Heart left ventricle (tissue), 16 donors: ENCODE measurements at regions not wholly inside any gene's neighbourhood (a gene's known extent, or its start where the extent isn't known, plus 50 kb on each side); places are given as distances from the start of the nearest gene placed in this dataset.

Source experiments
- ATAC-seq, 4 donors: fragments of 200-7000 bp; cut with Tn5 transposase; one replicate each; pipeline ENCODE4 v1.9.1; 2020 to 2022; ENCODE audit warnings: moderate library complexity in 4 of 4, mild to moderate bottlenecking in 3 of 4, moderate number of reproducible peaks in 1 of 4
- DNase-seq, 5 donors: peaks; one replicate each; pipeline ENCODE4 v3.0.0-alpha.2; 2020
- H3K27ac ChIP-seq, 12 donors: fragments of 200-600 bp; sonication (generic) in 4 of 12; one replicate each; pipeline versions ENCODE4 v1.5.0 to v1.8.0; 2016 to 2022; ENCODE audit warnings: mild to moderate bottlenecking in 2 of 12
- H3K27me3 ChIP-seq, 9 donors: fragments of 200-600 bp; sonication (generic) in 2 of 9; one replicate each; pipeline versions ENCODE4 v1.5.1 to v1.8.0; 2016 to 2022; ENCODE audit warnings: mild to moderate bottlenecking in 3 of 9
- H3K36me3 ChIP-seq, 9 donors: fragments of 200-600 bp; sonication (generic) in 2 of 9; one replicate each; pipeline versions ENCODE4 v1.5.0 to v1.8.0; 2018 to 2022; ENCODE audit warnings: mild to moderate bottlenecking in 2 of 9
- H3K4me1 ChIP-seq, 12 donors: fragments of 200-600 bp; sonication (generic) in 4 of 12; one replicate each; pipeline versions ENCODE4 v1.5.0 to v1.8.0; 2016 to 2022; ENCODE audit warnings: mild to moderate bottlenecking in 3 of 12
- H3K4me3 ChIP-seq, 12 donors: fragments of 200-600 bp; sonication (generic) in 4 of 12; one replicate each; pipeline versions ENCODE4 v1.5.0 to v1.8.0; 2017 to 2022; ENCODE audit warnings: mild to moderate bottlenecking in 9 of 12, moderate library complexity in 4 of 12
- H3K9me3 ChIP-seq, 12 donors: fragments of 200-600 bp; sonication (generic) in 4 of 12; one replicate each; pipeline versions ENCODE4 v1.5.0 to v1.8.0; 2016 to 2022; ENCODE audit warnings: mild to moderate bottlenecking in 1 of 12
- POLR2A ChIP-seq, 2 donors: fragments of 450-650 bp; IDR thresholded peaks; one replicate each; pipeline ENCODE4 v1.6.1; 2017; ENCODE audit warnings: antibody characterized with exemption in 2 of 2, mild to moderate bottlenecking in 2 of 2, moderate library complexity in 2 of 2
- WGBS, 4 donors: extraction: QIAGEN DNeasy Blood & Tissue Kit in 2 of 4; methylation state at CpG; one replicate each; pipeline versions ENCODE4 v1.1.5 to v1.1.7; 2013 to 2018; 5-methylcytosine and 5-hydroxymethylcytosine counted together
- intact Hi-C, 10 donors: fragments of 100-400 bp; cut with DNase I; formaldehyde crosslinking; loops; one replicate each; pipeline versions ENCODE4 v1.11.1 to v1.14.2; 2022
- TF ChIP-seq, protein P1 (sequence below), 12 donors: fragments of 200-600 bp; sonication (generic) in 4 of 12; IDR thresholded peaks; one replicate each; pipeline versions ENCODE4 v1.5.0 to v1.8.0; 2018 to 2022; ENCODE audit warnings: antibody characterized with exemption in 12 of 12, mild to moderate bottlenecking in 5 of 12
- donor health status: ischemic (EF 13 %, LVEDD 7.1; RV severe dilation, severe dysfunction).
- donor health status: healthy with polysubstance abuse.
- donor health status: DM: no; HTN: yes; CAD: no.
- donor health status: DM: no; HTN: no; CAD: no.
- donor health status: ischemic (EF 25% LVEDD 6.9; RV normal size, moderate dysfunction).
- donor health status: ischemic (EF 25% LVEDD 5.7; RV mildly dilated, moderate dysfunction).
- donor health status: healthy.
- donor health status: DM: yes; HTN: yes; CAD: no.
- donor health status: ischemic (EF 35%, LVEDD 5.7; RV mildly dilated, moderate dysfunction).
- donor health status: nonischemic (EF 11% LVEDD 7.7; RV severe dilation, severe dysfunction).
- donor health status: DM: yes; HTN: yes; CAD: no.
- donor health status: PGD.
- donor health status: ischemic (EF 29% LVEDD 5.4; RV normal size, mild dysfunction).
- donor health status: nonischemic (EF 23%, LVEDD 6.1; RV moderate dilation, normal function).

DNA sequence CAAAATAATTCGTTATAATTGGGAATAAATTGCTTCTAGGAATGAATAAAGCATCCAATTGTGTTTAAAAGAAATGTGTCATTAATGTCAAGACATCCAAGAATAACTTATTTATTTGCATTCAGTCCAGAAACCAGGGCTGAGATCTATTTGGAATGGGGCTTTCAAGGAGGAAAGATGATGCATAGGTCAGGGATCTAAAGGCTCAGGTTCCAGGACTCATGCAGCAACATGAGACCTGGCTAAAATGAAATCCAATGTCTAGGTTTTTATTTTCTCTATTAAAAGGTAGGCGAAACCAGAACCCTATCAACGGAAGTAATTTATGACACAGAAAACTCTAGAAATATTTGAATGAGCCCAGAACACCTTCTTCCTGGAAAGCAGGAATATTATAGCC lies 376.8 kb downstream of the SEC16B start:
- TF ChIP-seq, protein P1, sequence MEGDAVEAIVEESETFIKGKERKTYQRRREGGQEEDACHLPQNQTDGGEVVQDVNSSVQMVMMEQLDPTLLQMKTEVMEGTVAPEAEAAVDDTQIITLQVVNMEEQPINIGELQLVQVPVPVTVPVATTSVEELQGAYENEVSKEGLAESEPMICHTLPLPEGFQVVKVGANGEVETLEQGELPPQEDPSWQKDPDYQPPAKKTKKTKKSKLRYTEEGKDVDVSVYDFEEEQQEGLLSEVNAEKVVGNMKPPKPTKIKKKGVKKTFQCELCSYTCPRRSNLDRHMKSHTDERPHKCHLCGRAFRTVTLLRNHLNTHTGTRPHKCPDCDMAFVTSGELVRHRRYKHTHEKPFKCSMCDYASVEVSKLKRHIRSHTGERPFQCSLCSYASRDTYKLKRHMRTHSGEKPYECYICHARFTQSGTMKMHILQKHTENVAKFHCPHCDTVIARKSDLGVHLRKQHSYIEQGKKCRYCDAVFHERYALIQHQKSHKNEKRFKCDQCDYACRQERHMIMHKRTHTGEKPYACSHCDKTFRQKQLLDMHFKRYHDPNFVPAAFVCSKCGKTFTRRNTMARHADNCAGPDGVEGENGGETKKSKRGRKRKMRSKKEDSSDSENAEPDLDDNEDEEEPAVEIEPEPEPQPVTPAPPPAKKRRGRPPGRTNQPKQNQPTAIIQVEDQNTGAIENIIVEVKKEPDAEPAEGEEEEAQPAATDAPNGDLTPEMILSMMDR (IDR thresholded peaks at IDR 0.05): no peak
- no peak for TF ChIP-seq POLR2A (IDR thresholded peaks at IDR 0.05)
- ATAC-seq (no peak), DNase-seq (no peak)
- Histone ChIP-seq H3K4me1 (no peaks in the 10 kb centered on the region), H3K27me3 (peaks cover 0 to 20% (median 0%) of the 10 kb centered on the region in 9 donors), H3K4me3 (no peak overlapping the region), H3K27ac (no peak overlapping the region), H3K36me3 (no peaks in the 10 kb centered on the region), H3K9me3 (no peaks in the 10 kb centered on the region)
- intact Hi-C loops: loop anchor here in 1 of 10 donors (10.0 kb wide), 1 partner anchor 322 kb away; no protein-coding TSS in a partner anchor
- WGBS, 4 donors: 72 to 74% (median 73%) methylated on average over 3 of the region's 3 CpGs

DNA sequence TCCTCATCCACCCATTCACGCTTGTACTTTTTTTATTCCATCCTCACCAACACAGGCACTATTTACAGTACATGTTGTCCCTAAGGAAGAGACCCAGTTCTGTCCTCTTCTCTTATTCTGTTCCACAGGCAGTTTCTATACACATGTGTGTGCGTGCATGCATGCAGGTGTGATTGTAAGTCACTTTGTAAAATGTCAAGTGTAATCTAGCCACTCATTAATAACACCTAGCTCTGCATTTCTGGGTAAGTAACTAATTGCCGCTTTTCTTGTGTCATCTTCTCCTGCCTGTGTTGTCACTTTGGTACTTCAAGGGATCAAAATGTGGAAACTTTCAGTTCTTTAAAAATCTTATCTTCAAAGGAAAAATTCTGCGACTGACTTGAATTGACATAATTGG lies 377.2 kb downstream of the SEC16B start:
- Histone ChIP-seq H3K4me1 (no peaks in the 10 kb centered on the region), H3K36me3 (no peaks in the 10 kb centered on the region), H3K4me3 (no peak overlapping the region), H3K9me3 (no peaks in the 10 kb centered on the region), H3K27ac (no peak overlapping the region), H3K27me3 (peaks cover 0 to 20% (median 0%) of the 10 kb centered on the region in 9 donors)
- DNase-seq (no peak), ATAC-seq (no peak)
- WGBS, 4 donors: 60 to 78% (median 63%) methylated on average over 4 of the region's 4 CpGs
- intact Hi-C loops: loop anchor here in 1 of 10 donors (10.0 kb wide), 1 partner anchor 322 kb away; no protein-coding TSS in a partner anchor
- no peak for TF ChIP-seq POLR2A (IDR thresholded peaks at IDR 0.05)
- TF ChIP-seq, protein P1 (IDR thresholded peaks at IDR 0.05): no peak

DNA sequence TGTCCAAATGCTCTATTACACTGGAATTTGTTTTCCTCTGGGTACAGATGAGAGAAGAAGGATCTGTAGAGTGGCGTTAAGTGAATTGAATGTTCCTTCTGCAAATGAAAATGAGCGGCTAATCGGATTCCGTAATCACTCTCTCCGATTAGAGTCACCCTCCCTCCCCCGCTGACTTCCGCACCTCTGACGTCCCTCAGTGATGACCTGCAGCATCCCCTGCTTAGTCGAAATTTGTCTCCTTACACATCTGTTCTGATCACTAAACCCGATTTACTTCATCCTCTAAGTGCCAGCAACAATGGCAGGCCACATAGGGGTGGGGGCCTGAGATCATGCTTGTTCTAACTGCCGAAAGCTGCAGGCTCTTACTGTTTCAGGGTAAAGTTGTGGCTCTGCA lies 378.7 kb downstream of the SEC16B start:
- 65 to 75% (median 70%) methylated on average over 11 of the region's 11 CpGs for WGBS, 4 donors
- Histone ChIP-seq H3K4me3 (no peak overlapping the region), H3K27ac (no peak overlapping the region), H3K36me3 (no peaks in the 10 kb centered on the region), H3K9me3 (no peaks in the 10 kb centered on the region), H3K27me3 (peaks cover 0 to 20% (median 0%) of the 10 kb centered on the region in 9 donors), H3K4me1 (no peaks in the 10 kb centered on the region)
- intact Hi-C loops: loop anchor here in 1 of 10 donors (10.0 kb wide), 1 partner anchor 324 kb away; no protein-coding TSS in a partner anchor
- no peak for DNase-seq
- TF ChIP-seq POLR2A (IDR thresholded peaks at IDR 0.05): no peak
- TF ChIP-seq, protein P1 (IDR thresholded peaks at IDR 0.05): no peak
- no peak for ATAC-seq

DNA sequence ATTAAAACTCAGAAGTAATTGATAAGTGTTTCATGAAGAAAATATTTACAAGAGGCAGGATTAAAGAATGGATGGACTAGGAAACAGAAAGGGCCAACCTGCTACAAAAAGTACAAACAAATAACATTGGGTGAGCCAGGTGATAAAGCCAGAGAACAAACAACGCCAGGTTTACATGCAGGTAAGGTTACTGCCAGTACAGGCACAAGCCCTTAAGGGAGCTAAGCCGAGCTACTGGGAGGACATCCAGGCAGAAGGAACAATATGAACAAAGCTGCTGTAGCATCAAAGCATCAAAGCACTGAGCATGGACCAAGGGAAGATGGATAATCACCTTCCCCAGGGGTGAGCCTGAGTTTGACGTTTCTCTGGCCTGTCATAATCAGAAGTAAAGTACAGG lies 380.7 kb downstream of the SEC16B start:
- H3K27ac ChIP-seq: no peak overlapping the region
- ATAC-seq (no peak), DNase-seq (no peak)
- intact Hi-C loops: no loop called here
- TF ChIP-seq, protein P1 (IDR thresholded peaks at IDR 0.05): no peak
- TF ChIP-seq POLR2A (IDR thresholded peaks at IDR 0.05): no peak
- H3K9me3 ChIP-seq: no peaks in the 10 kb centered on the region
- WGBS, 4 donors: 49 to 65% (median 60%) methylated on average over 3 of the region's 3 CpGs
- H3K36me3 ChIP-seq: no peaks in the 10 kb centered on the region
- no peaks in the 10 kb centered on the region for H3K4me1 ChIP-seq
- H3K4me3 ChIP-seq: no peak overlapping the region
- H3K27me3 ChIP-seq: peaks cover 0 to 16% (median 0%) of the 10 kb centered on the region in 9 donors
